ENCODE measurements at regions not wholly inside any gene's neighbourhood (a gene's known extent, or its start where the extent isn't known, plus 50 kb on each side); places are given as distances from the start of the nearest gene placed in this dataset.

GRCh38 chr10:111677759-111678158 lies 505.8 kb downstream of the GPAM start:
- DNase-seq (ENCODE audit: insufficient read length, low spot score) (no peak), FAIRE-seq (no peak)
- no peak for TF ChIP-seq POLR2A (IDR thresholded peaks at IDR 0.05; ENCODE audit: low read depth, low read length)

GRCh38 chr10:111686796-111687195 lies 496.8 kb downstream of the GPAM start:
- no peak for TF ChIP-seq POLR2A (IDR thresholded peaks at IDR 0.05; ENCODE audit: low read depth, low read length)
- no peak for DNase-seq (ENCODE audit: insufficient read length, low spot score)
- no peak for FAIRE-seq

DNA sequence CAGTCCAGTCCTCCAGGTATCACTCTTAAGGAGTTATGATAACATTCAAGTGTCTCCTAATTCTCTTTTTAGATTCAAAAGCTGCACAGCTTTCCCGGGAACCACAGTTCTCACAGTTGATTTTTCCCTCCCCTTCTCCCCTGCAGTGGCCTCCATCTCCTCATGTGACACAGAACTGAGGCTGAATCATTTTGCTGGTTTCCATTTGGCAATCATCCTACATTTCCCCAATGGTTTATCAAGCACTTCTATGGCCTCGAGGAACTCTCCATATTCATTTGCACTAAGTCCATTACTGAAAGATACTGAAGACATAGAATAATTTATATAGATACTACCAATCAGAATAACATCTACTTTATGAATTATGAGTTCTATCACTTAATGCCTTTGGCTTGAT lies 484.9 kb downstream of the GPAM start:
- no peak for FAIRE-seq
- no peak for TF ChIP-seq POLR2A (IDR thresholded peaks at IDR 0.05; ENCODE audit: low read depth, low read length)
- DNase-seq (ENCODE audit: insufficient read length, low spot score): no peak

- no peak for FAIRE-seq
- no peak for TF ChIP-seq POLR2A (IDR thresholded peaks at IDR 0.05; ENCODE audit: low read depth, low read length)
- DNase-seq (ENCODE audit: insufficient read length, low spot score): no peak
These were observed 479.6 kb downstream of the GPAM start for GRCh38 chr10:111703986-111704385.

GRCh38 chr10:111705021-111705420 lies 478.5 kb downstream of the GPAM start:
- no peak for TF ChIP-seq POLR2A (IDR thresholded peaks at IDR 0.05; ENCODE audit: low read depth, low read length)
- FAIRE-seq (no peak), DNase-seq (ENCODE audit: insufficient read length, low spot score) (no peak)

- DNase-seq (ENCODE audit: insufficient read length, low spot score) (no peak), FAIRE-seq (no peak)
- no peak for TF ChIP-seq POLR2A (IDR thresholded peaks at IDR 0.05; ENCODE audit: low read depth, low read length)
These were observed 477.2 kb downstream of the GPAM start for GRCh38 chr10:111706331-111706730.

DNA sequence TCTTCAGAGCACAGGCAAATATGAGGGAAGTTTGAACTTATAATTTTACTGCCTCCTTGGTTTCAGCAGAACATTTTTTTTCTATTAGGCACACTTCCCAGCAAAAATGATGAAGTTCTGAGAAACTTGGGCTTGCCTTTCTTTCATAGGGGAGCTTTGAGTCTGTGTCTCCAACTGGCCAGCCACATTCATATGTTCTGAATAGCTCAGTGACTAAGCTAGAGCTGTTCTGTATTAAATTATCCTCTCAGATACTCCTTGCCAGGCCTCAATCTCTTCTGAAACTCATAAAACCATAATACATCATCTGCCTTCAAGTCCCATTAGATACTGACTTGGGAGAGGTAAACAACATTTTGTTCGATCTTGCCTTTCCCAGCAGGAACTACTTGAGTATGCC lies 476.5 kb downstream of the GPAM start:
- no peak for FAIRE-seq
- no peak for DNase-seq (ENCODE audit: insufficient read length, low spot score)
- no peak for TF ChIP-seq POLR2A (IDR thresholded peaks at IDR 0.05; ENCODE audit: low read depth, low read length)

- DNase-seq (ENCODE audit: insufficient read length, low spot score): no peak
- no peak for FAIRE-seq
- TF ChIP-seq POLR2A (IDR thresholded peaks at IDR 0.05; ENCODE audit: low read depth, low read length): no peak
These were observed 474.0 kb downstream of the GPAM start for GRCh38 chr10:111709603-111710002.

- DNase-seq (ENCODE audit: insufficient read length, low spot score) (no peak), FAIRE-seq (no peak)
- no peak for TF ChIP-seq POLR2A (IDR thresholded peaks at IDR 0.05; ENCODE audit: low read depth, low read length)
These were observed 467.5 kb downstream of the GPAM start for GRCh38 chr10:111716032-111716431.

- DNase-seq (ENCODE audit: insufficient read length, low spot score) (no peak), FAIRE-seq (no peak)
- no peak for TF ChIP-seq POLR2A (IDR thresholded peaks at IDR 0.05; ENCODE audit: low read depth, low read length)
These were observed 459.4 kb downstream of the GPAM start for GRCh38 chr10:111724121-111724520.

DNA sequence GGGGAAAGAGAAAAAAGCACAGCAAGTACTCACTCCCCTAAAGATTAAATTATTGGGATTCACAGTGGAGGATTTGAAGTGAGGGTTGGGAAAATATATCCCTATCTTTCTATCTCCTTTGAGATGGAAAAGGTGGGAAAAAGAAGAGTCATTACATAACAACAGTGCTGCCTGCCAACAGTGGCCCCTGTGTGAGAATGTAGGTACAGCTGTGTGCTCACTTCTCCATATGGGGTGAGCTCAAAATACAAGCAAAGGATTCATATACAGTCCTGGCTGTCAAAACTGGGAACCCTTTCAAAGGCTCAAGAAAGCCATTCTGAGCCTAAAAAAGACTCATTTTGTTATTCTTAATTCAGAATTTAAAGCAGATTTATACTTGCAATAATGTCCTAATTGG lies 458.5 kb downstream of the GPAM start:
- DNase-seq (ENCODE audit: insufficient read length, low spot score) (no peak), FAIRE-seq (no peak)
- TF ChIP-seq POLR2A (IDR thresholded peaks at IDR 0.05; ENCODE audit: low read depth, low read length): no peak

DNA sequence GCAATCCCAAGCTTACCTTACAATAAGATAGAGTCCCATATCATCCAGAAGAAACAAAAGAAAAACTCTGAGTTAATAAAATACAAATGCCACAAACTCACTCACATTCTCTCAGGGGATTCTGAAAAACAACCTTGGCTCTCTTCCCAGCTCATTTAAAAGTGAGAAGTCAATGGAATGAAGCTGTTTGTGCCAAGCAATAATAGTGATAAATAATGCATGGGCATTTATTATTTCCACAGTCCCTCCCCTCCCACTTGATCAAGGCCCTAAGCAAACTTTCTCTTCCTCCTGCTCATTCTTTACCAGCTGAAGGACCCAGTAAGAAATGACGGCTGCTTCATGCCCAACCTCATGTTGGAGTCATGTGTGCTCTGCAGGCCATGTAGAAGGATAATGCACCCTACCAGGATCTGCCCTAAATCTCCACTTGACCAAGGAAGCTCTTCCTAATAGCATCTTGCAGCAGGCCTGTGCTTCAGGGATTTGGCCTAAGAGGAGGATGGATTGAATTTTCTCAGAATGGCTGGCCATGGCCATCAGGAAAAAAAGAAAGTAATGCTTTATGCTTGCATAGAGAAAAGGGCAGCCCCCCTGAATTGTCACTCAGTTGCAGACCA lies 451.3 kb downstream of the GPAM start:
- FAIRE-seq: no peak
- no peak for DNase-seq (ENCODE audit: insufficient read length, low spot score)
- TF ChIP-seq POLR2A (IDR thresholded peaks at IDR 0.05; ENCODE audit: low read depth, low read length): no peak

DNA sequence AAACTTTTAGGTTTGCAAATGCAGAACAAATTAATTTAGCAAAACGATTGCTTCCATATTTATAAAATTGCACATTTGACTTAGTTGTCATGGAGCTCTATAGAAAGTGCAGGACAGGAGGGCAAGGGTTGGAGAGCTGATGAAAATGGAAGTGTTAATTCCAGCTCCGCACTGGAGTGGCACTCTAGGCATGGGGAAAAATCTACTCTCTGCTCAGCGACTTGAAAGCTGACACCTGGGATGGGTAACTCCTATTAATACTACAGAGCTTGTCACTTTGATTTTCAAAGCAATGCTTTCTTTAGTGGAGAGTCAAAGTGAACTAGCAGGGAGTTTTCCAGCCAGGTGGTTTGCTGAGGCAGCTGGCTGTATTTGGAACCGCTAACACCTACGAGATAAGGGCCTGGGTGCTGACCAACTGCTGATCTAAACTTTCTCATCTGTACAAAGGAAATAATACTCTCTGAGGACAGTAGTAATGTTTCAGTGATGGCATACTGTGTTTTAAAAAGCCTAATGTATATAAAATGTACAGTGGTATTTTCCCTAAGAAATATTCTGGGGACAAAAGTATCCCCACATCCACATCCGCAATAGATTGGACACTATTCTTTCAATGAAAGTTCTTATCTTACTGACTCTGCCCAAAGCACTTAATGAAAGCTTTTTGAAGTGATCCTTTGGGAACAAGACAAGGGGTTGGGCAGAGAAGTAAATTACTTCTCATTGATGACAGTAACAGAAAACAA lies 444.3 kb downstream of the GPAM start:
- no peak for TF ChIP-seq POLR2A (IDR thresholded peaks at IDR 0.05; ENCODE audit: low read depth, low read length)
- FAIRE-seq: no peak
- DNase-seq (ENCODE audit: insufficient read length, low spot score): no peak

- TF ChIP-seq POLR2A (IDR thresholded peaks at IDR 0.05; ENCODE audit: low read depth, low read length): no peak
- no peak for DNase-seq (ENCODE audit: insufficient read length, low spot score)
- FAIRE-seq: no peak
These were observed 443.8 kb downstream of the GPAM start for GRCh38 chr10:111739874-111740139.

GRCh38 chr10:111745982-111746381 lies 437.6 kb downstream of the GPAM start:
- no peak for TF ChIP-seq POLR2A (IDR thresholded peaks at IDR 0.05; ENCODE audit: low read depth, low read length)
- FAIRE-seq (no peak), DNase-seq (ENCODE audit: insufficient read length, low spot score) (no peak)

All from H54 (cell line).